ENCODE measurements at regions not wholly inside any gene's neighbourhood (a gene's known extent, or its start where the extent isn't known, plus 50 kb on each side); places are given as distances from the start of the nearest gene placed in this dataset.

- in situ Hi-C loops (cut with MboI; ENCODE audit: low pct_unique_long_range_greater_than_20kb, low sequenced_read_pairs, unreplicated experiment) = no loop called here
- DNase-seq (ENCODE audit: low spot score) = no peak
- no peak for TF ChIP-seq CTCF (IDR thresholded peaks at IDR 0.05; ENCODE audit: extremely low read depth, insufficient read depth, missing control alignments)
Measured at GRCh38 chr3:44030285-44030684, 211.4 kb upstream of the TOPAZ1 start.

GRCh38 chr3:44030687-44031305, 210.9 kb upstream of the TOPAZ1 start:
- in situ Hi-C loops (cut with MboI; ENCODE audit: low pct_unique_long_range_greater_than_20kb, low sequenced_read_pairs, unreplicated experiment) = no loop called here
- no peak for DNase-seq (ENCODE audit: low spot score)
- TF ChIP-seq CTCF (IDR thresholded peaks at IDR 0.05; ENCODE audit: extremely low read depth, insufficient read depth, missing control alignments) = no peak

GRCh38 chr3:44031387-44032380, 210.0 kb upstream of the TOPAZ1 start:
- no peak for TF ChIP-seq CTCF (IDR thresholded peaks at IDR 0.05; ENCODE audit: extremely low read depth, insufficient read depth, missing control alignments)
- in situ Hi-C loops (cut with MboI; ENCODE audit: low pct_unique_long_range_greater_than_20kb, low sequenced_read_pairs, unreplicated experiment) = no loop called here
- no peak for DNase-seq (ENCODE audit: low spot score)

GRCh38 chr3:44032487-44032886, 209.2 kb upstream of the TOPAZ1 start:
- no peak for DNase-seq (ENCODE audit: low spot score)
- in situ Hi-C loops (cut with MboI; ENCODE audit: low pct_unique_long_range_greater_than_20kb, low sequenced_read_pairs, unreplicated experiment) = no loop called here
- TF ChIP-seq CTCF (IDR thresholded peaks at IDR 0.05; ENCODE audit: extremely low read depth, insufficient read depth, missing control alignments) = no peak

GRCh38 chr3:44033123-44033522, 208.6 kb upstream of the TOPAZ1 start:
- in situ Hi-C loops (cut with MboI; ENCODE audit: low pct_unique_long_range_greater_than_20kb, low sequenced_read_pairs, unreplicated experiment) = no loop called here
- no peak for TF ChIP-seq CTCF (IDR thresholded peaks at IDR 0.05; ENCODE audit: extremely low read depth, insufficient read depth, missing control alignments)
- DNase-seq (ENCODE audit: low spot score) = no peak

GRCh38 chr3:44036850-44037249, 204.8 kb upstream of the TOPAZ1 start:
- TF ChIP-seq CTCF (IDR thresholded peaks at IDR 0.05; ENCODE audit: extremely low read depth, insufficient read depth, missing control alignments) = no peak
- no peak for DNase-seq (ENCODE audit: low spot score)
- in situ Hi-C loops (cut with MboI; ENCODE audit: low pct_unique_long_range_greater_than_20kb, low sequenced_read_pairs, unreplicated experiment) = no loop called here
